AG04449 (cell line): ENCODE measurements at regions not wholly inside any gene's neighbourhood (a gene's known extent, or its start where the extent isn't known, plus 50 kb on each side); places are given as distances from the start of the nearest gene placed in this dataset.

ENCODE experiments used
- CTCF ChIA-PET: fragments of 350-600 bp; formaldehyde crosslinking; extraction: SDS; loops from one replicate; lab custom pipeline; 2021; ENCODE audit warnings: antibody characterized with exemption; lab: Yijun Ruan, JAX
- POLR2A ChIA-PET: fragments of 400-600, 350-600 bp; formaldehyde crosslinking; extraction: SDS; loops from one replicate; lab custom pipeline; 2020; ENCODE audit warnings: antibody characterized with exemption, inconsistent platforms; lab: Yijun Ruan, JAX
- DNase-seq: peaks from one replicate; pipeline ENCODE4 v3.0.0-alpha.2; 2010; ENCODE audit warnings: low read depth, low spot score
- H3K4me3 ChIP-seq: 2 replicates; pipeline ENCODE4 v1.5.1; 2011; ENCODE audit warnings: low read depth, mild to moderate bottlenecking, control low read depth, low read length
- CTCF ChIP-seq: IDR thresholded peaks from one replicate; pipeline ENCODE4 v1.5.1; 2011; ENCODE audit warnings: mild to moderate bottlenecking, moderate library complexity, low read length, control low read depth, inconsistent platforms; ENCODE audit not compliant: insufficient read depth; ENCODE audit errors: missing control alignments

- POLR2A ChIA-PET, result no interaction called here
- CTCF ChIA-PET, result no interaction called here
- DNase-seq, result no peak
- TF ChIP-seq CTCF, result no peak
- H3K4me3 ChIP-seq, result no peak overlapping the region
Measured at GRCh38 chr11:28512143-28512756, 404.1 kb downstream of the METTL15 start.

GRCh38 chr11:28505232-28505631 is 397.0 kb downstream of the METTL15 start:
- POLR2A ChIA-PET, result no interaction called here
- DNase-seq, result no peak
- CTCF ChIA-PET, result no interaction called here

GRCh38 chr11:28504555-28505110 is 396.4 kb downstream of the METTL15 start:
- DNase-seq, result no peak
- POLR2A ChIA-PET, result no interaction called here
- CTCF ChIA-PET, result interaction anchor here (1.0 kb wide), 1 partner anchor 809 kb away, joined by 3 read pairs; no protein-coding TSS in a partner anchor
- TF ChIP-seq CTCF, result no peak
- H3K4me3 ChIP-seq, result no peak overlapping the region

More at GRCh38 chr11:28505232-28505631, 397.0 kb downstream of the METTL15 start:
- H3K4me3 ChIP-seq, result no peak overlapping the region
- TF ChIP-seq CTCF, result no peak

GRCh38 chr11:28495333-28495732 is 387.1 kb downstream of the METTL15 start:
- no peak overlapping the region for H3K4me3 ChIP-seq
- no peak for DNase-seq
- ChIA-PET POLR2A (no interaction called here), CTCF (no interaction called here)
- no peak for TF ChIP-seq CTCF

GRCh38 chr11:28491431-28491830 is 383.2 kb downstream of the METTL15 start:
- ChIA-PET POLR2A (no interaction called here), CTCF (interaction anchor here (1.0 kb wide), 1 partner anchor 10 kb away, joined by 3 read pairs; no protein-coding TSS in a partner anchor)
- DNase-seq, result no peak
- no peak for TF ChIP-seq CTCF
- no peak overlapping the region for H3K4me3 ChIP-seq

- H3K4me3 ChIP-seq, result no peak overlapping the region
- ChIA-PET CTCF (interaction anchor here (1.0 kb wide), 2 partner anchors 9 to 11 kb away, joined by 3 read pairs; no protein-coding TSS in a partner anchor), POLR2A (no interaction called here)
- no peak for DNase-seq
- no peak for TF ChIP-seq CTCF
Measured at GRCh38 chr11:28490773-28491382, 382.7 kb downstream of the METTL15 start.
